ENCODE measurements at regions not wholly inside any gene's neighbourhood (a gene's known extent, or its start where the extent isn't known, plus 50 kb on each side); places are given as distances from the start of the nearest gene placed in this dataset.

- no peak for DNase-seq (ENCODE audit: low spot score)
- in situ Hi-C loops (cut with HindIII; ENCODE audit: low sequenced_read_pairs) = no loop called here
Observed at GRCh38 chr13:75137911-75138571, 343.9 kb downstream of the TBC1D4 start.

DNA sequence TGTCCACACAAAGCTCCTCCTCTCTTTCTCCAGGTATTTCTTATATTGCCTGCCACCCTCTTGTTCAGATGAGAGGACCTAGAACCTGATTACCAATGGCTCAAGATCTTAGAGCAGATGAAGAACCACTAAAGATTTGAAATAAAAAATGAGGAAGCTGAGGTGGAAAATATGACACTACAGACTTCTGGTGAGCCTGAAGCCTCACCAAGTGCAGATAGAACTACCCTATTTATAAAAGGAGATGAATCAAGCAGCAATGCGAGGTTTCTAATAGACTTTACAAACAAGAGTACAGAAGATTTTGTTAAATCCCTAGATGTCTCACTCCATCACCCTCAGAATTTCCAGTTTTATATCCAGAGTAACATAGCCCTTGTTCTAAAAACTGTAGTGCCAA lies 345.8 kb downstream of the TBC1D4 start:
- in situ Hi-C loops (cut with HindIII; ENCODE audit: low sequenced_read_pairs) = no loop called here
- DNase-seq (ENCODE audit: low spot score) = no peak

GRCh38 chr13:75135325-75135825 lies 346.6 kb downstream of the TBC1D4 start:
- DNase-seq (ENCODE audit: low spot score) = no peak
- in situ Hi-C loops (cut with HindIII; ENCODE audit: low sequenced_read_pairs) = no loop called here

DNA sequence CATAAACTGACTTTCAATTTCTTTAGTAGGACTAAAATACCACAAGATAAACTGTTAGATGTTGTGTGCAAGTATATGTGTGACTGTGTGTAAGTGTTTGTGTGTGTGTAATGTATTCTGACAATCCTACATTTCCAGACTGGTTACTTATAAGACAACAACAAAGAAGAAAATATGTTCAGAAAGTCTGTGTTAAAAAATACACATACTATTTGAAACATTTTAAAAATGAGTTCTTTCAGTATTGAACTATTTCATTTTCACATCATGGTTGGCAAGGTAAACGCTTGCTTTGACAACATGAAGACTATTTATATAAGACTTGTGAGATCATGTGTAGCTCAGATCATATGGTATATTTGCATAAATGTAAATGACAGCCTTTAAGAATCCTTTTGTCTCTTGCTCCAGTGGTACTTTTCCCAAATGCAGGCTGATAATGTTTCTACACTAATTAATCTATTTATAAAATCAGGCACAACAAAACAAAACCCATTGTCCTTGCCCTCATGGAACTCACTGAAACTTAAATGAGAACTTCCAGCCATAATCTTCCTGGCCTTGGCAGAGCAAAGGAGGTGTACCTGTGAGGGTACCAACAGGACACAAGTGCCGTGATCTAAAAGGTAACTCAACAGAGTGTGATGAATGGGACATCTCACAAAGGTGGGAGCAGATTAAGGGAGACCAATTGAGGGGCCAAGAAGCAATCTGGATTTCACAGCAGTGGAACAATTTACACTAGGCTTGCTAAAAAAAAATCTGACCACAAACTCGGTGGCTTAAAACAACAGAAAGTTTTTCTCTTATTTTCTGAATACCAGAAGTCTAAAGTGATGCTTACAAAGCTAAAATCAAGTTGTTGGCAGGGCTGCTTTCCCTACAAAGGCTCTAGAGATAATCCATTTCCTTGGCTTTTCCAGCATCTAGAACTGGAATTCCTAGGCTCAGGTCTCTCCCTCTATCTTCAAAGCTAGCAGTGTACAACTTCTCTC lies 349.0 kb downstream of the TBC1D4 start:
- no peak for DNase-seq (ENCODE audit: low spot score)
- in situ Hi-C loops (cut with HindIII; ENCODE audit: low sequenced_read_pairs) = no loop called here

GRCh38 chr13:75129331-75129730 lies 352.6 kb downstream of the TBC1D4 start:
- DNase-seq (ENCODE audit: low spot score) = no peak
- in situ Hi-C loops (cut with HindIII; ENCODE audit: low sequenced_read_pairs) = no loop called here

DNA sequence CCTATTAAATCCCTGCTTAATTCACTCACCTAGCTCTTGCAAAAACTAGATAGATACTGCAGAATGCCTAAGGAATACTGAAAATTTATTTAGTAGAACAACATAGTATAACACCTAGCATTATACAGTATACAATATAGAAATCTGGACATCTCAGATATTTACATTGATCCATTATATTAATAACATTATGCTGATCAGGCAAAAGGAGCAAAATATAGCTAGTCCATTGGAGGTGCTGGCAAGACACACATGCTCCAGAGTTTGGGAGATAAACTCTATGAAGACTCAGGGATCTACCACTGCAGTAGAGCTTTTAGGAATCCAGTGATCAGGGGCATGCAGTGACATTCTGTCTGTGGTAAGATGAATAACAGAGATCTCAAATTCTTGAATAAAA lies 357.6 kb downstream of the TBC1D4 start:
- in situ Hi-C loops (cut with HindIII; ENCODE audit: low sequenced_read_pairs) = no loop called here
- no peak for DNase-seq (ENCODE audit: low spot score)

GRCh38 chr13:75123428-75123827 lies 358.5 kb downstream of the TBC1D4 start:
- in situ Hi-C loops (cut with HindIII; ENCODE audit: low sequenced_read_pairs) = no loop called here
- no peak for DNase-seq (ENCODE audit: low spot score)

- in situ Hi-C loops (cut with HindIII; ENCODE audit: low sequenced_read_pairs) = no loop called here
- DNase-seq (ENCODE audit: low spot score) = peak; percentile 9
Observed at GRCh38 chr13:75120085-75120484, 361.9 kb downstream of the TBC1D4 start.

- DNase-seq (ENCODE audit: low spot score) = no peak
- in situ Hi-C loops (cut with HindIII; ENCODE audit: low sequenced_read_pairs) = no loop called here
Observed at GRCh38 chr13:75115171-75115570, 366.8 kb downstream of the TBC1D4 start.

- in situ Hi-C loops (cut with HindIII; ENCODE audit: low sequenced_read_pairs) = no loop called here
- DNase-seq (ENCODE audit: low spot score) = no peak
Observed at GRCh38 chr13:75103976-75104375, 378.0 kb downstream of the TBC1D4 start.

DNA sequence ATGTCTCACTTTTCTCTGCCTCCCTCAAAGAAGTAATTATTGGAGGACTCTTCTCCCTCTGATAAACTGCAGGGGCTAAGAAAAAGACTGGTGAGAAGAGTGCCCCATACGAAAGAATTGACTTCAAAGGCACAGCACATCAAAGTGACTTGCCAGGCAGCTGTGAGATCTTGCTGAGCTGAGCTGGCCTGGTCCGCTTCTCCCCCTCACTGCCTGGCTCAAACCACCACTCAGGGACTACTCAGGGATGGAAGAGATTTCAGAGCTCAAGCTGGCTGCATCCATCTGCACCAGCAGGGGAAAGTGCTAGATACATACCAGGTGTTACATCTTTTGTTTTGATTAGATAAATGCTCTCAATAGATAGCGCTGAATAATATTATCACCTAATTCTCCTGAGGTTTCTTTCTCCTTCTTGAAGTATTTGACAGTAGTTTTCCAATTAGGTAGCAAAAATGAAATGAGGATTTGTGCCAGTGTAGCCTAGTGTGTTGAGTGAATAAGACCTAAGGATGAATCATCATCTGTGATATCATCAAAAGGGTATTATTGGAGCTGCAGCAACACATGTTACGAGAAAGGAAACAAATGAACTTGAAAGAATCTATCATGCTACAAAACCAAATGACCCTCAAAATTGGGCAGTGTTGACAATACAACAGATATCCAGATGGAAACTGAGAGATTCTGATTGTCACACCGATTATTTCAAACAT lies 379.8 kb downstream of the TBC1D4 start:
- in situ Hi-C loops (cut with HindIII; ENCODE audit: low sequenced_read_pairs) = no loop called here
- DNase-seq (ENCODE audit: low spot score) = no peak

DNA sequence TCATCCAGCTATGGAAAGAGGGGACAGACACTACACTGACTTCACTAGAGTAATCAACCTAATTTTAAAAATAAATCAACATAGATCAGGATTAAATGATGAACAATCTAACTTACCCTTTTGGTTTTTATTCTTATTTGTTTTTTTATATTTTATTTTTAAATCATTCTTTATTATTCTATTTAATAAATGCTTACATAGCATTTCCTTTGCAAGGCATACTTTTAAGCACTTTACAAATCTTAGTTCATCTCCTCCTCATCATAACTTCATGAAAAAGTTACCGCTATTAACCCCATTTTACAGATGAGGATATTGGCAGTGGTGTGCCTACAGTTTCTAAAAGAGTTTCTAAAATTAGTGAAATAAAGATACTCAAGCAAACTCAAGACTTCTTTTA lies 380.6 kb downstream of the TBC1D4 start:
- in situ Hi-C loops (cut with HindIII; ENCODE audit: low sequenced_read_pairs) = no loop called here
- DNase-seq (ENCODE audit: low spot score) = no peak

DNA sequence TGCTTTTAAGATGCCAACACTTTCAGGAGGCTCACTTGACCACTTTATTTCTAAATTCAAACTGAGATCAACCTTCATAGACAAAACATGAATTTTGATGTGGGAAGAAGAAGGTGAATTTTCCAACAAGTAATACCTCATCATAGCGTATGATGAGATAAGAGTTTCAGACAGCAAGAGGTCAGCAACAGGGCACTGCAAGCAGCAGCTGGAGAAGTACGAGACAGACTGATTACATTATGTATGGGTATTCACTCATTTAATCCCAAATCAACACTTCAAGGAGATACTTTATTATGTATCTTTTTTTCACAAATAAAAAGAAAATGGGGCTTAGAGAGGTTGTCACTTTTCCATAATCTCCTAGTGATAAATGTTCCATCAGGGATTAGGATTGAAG lies 389.8 kb downstream of the TBC1D4 start:
- no peak for DNase-seq (ENCODE audit: low spot score)
- in situ Hi-C loops (cut with HindIII; ENCODE audit: low sequenced_read_pairs) = no loop called here

DNA sequence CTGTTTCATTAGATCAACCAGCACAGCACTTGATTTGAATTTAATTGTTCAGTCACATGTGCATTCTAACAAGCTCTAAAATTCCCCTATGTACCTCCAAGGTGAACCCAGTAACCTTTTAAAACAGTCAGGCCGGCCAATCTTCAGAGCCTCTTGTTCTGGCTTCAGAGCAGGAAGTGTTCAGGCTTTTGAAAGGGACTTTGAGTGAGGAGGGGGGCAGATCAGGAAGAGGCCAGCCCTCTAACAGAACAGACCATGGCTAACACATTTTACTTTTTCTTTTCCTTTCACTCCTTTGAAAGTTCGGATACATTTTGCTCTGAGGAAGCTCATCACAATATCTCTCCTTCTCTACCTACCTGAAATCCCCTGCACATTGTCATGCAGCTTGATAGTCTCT lies 390.3 kb downstream of the TBC1D4 start:
- in situ Hi-C loops (cut with HindIII; ENCODE audit: low sequenced_read_pairs) = no loop called here
- DNase-seq (ENCODE audit: low spot score) = no peak

DNA sequence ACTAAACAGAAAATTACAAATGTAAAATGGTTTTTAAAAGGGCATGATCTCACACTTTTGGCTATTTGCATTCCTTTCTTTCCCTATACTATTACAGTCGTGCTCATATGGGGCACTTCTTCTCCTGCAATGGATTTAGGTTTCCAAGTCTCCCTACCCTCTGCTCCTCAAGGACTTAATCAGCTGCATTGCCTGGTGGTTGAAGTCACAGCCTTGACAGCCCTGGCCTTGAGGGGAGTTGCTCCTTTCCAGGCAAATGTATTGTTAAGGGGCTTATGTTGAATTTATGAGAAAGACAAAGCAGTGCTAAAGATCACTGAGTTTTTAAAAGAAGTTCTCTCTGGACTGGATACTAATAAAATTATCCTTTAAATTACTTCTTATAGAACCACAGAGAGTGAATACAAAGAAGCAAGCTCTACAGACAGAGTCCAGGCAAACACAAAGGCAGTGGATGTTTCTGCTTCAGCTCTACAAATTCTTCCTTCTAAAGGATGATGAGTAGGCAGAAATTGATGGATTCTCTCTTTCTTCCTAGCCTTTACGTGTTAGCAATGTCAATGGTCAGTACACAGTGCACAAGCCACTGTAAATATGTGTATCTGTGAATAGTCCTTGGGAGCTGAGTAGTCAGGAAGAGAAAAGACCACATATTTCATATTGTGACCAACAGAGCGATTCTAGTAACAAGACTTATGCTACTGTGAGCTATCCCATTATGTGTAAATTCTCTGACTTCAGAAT lies 390.9 kb downstream of the TBC1D4 start:
- in situ Hi-C loops (cut with HindIII; ENCODE audit: low sequenced_read_pairs) = no loop called here
- DNase-seq (ENCODE audit: low spot score) = no peak

DNA sequence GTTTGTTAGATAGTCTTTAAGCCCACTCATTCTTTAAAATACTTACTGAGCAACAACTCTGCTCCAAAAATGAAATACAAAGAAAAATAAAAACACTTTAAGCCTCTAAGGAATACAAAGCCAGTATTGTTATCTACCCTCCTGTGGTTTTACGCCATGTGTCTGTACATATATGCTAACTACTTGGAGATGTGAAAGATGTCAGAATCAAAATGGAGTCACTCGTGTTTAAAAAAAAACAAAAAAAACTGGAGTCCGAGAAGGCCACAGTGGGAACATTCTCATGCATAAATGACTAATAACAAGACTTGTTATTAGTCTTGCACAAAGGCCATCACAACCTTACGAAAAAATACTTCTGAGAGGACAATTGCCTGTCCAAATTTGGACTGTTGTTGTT lies 393.1 kb downstream of the TBC1D4 start:
- DNase-seq (ENCODE audit: low spot score) = no peak
- in situ Hi-C loops (cut with HindIII; ENCODE audit: low sequenced_read_pairs) = no loop called here

DNA sequence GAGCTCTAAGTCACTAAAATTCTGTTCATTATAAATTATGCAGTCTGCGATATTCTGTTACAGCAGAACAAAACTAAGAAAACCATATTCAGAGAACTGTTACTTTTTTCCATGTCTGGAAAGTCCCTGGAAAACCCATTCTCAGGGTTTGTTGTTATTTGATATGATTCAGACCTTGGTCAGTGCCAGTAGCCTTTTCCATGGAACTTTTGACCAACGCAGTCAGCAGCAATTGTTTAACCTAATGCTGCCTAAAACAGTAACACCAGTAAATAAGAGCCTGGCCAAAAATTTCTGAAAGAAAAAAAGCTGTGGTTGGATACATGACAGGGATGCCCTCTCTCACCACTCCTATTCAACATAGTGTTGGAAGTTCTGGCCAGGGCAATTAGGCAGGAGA lies 402.7 kb downstream of the TBC1D4 start:
- in situ Hi-C loops (cut with HindIII; ENCODE audit: low sequenced_read_pairs) = no loop called here

GRCh38 chr13:75076476-75076875 lies 405.5 kb downstream of the TBC1D4 start:
- DNase-seq (ENCODE audit: low spot score) = no peak
- in situ Hi-C loops (cut with HindIII; ENCODE audit: low sequenced_read_pairs) = no loop called here

More for the DNA sequence above, 402.7 kb downstream of the TBC1D4 start:
- no peak for DNase-seq (ENCODE audit: low spot score)

GRCh38 chr13:75073786-75074185 lies 408.2 kb downstream of the TBC1D4 start:
- no peak for DNase-seq (ENCODE audit: low spot score)
- in situ Hi-C loops (cut with HindIII; ENCODE audit: low sequenced_read_pairs) = no loop called here
